ENCODE measurements at regions not wholly inside any gene's neighbourhood (a gene's known extent, or its start where the extent isn't known, plus 50 kb on each side); places are given as distances from the start of the nearest gene placed in this dataset.

GRCh38 chr11:92727123-92727522 lies 242.3 kb upstream of the MTNR1B start:
- H3K4me3 ChIP-seq (ENCODE audit: low read depth, low read length): no peak overlapping the region
- no peak for TF ChIP-seq CTCF (IDR thresholded peaks at IDR 0.05; ENCODE audit: low read depth, low read length)

GRCh38 chr11:92727769-92728168 lies 241.7 kb upstream of the MTNR1B start:
- no peak for TF ChIP-seq CTCF (IDR thresholded peaks at IDR 0.05; ENCODE audit: low read depth, low read length)
- no peak overlapping the region for H3K4me3 ChIP-seq (ENCODE audit: low read depth, low read length)

GRCh38 chr11:92728628-92729027 lies 240.8 kb upstream of the MTNR1B start:
- no peak for TF ChIP-seq CTCF (IDR thresholded peaks at IDR 0.05; ENCODE audit: low read depth, low read length)
- no peak overlapping the region for H3K4me3 ChIP-seq (ENCODE audit: low read depth, low read length)

- no peak overlapping the region for H3K4me3 ChIP-seq (ENCODE audit: low read depth, low read length)
- no peak for TF ChIP-seq CTCF (IDR thresholded peaks at IDR 0.05; ENCODE audit: low read depth, low read length)
These were observed 234.4 kb upstream of the MTNR1B start for GRCh38 chr11:92735039-92735438.

GRCh38 chr11:92738276-92738675 lies 231.2 kb upstream of the MTNR1B start:
- no peak for TF ChIP-seq CTCF (IDR thresholded peaks at IDR 0.05; ENCODE audit: low read depth, low read length)

GRCh38 chr11:92739041-92739440 lies 230.4 kb upstream of the MTNR1B start:
- H3K4me3 ChIP-seq (ENCODE audit: low read depth, low read length): no peak overlapping the region
- TF ChIP-seq CTCF (IDR thresholded peaks at IDR 0.05; ENCODE audit: low read depth, low read length): no peak

More at GRCh38 chr11:92738276-92738675, 231.2 kb upstream of the MTNR1B start:
- no peak overlapping the region for H3K4me3 ChIP-seq (ENCODE audit: low read depth, low read length)

GRCh38 chr11:92739491-92739890 lies 230.0 kb upstream of the MTNR1B start:
- no peak overlapping the region for H3K4me3 ChIP-seq (ENCODE audit: low read depth, low read length)
- TF ChIP-seq CTCF (IDR thresholded peaks at IDR 0.05; ENCODE audit: low read depth, low read length): no peak
